Panc1 (cell line): ENCODE measurements at regions not wholly inside any gene's neighbourhood (a gene's known extent, or its start where the extent isn't known, plus 50 kb on each side); places are given as distances from the start of the nearest gene placed in this dataset.

Experiments
- CTCF ChIP-seq: fragments of 450-650 bp; IDR thresholded peaks from 2 replicates; pipeline ENCODE4 v1.5.1; 2017; ENCODE audit warnings: mild to moderate bottlenecking
- POLR2AphosphoS5 ChIP-seq: IDR thresholded peaks from 2 replicates; pipeline ENCODE4 v1.6.1; 2012; ENCODE audit warnings: mild to moderate bottlenecking, low read depth, low read length, moderate library complexity
- REST ChIP-seq, 2 experiments: IDR thresholded peaks; 2 replicates each; pipeline ENCODE4 v1.6.1; 2011 to 2012; ENCODE audit warnings: low read depth in 2 of 2, control low read depth in 1 of 2, low read length in 1 of 2, mild to moderate bottlenecking in 1 of 2, moderate library complexity in 1 of 2; ENCODE audit not compliant: insufficient read depth in 1 of 2
- SIN3A ChIP-seq: IDR thresholded peaks from 2 replicates; pipeline ENCODE4 v1.6.1; 2012; ENCODE audit warnings: low read depth, mild to moderate bottlenecking, low read length, moderate library complexity, borderline replicate concordance; ENCODE audit not compliant: insufficient read depth

GRCh38 chr1:30036666-30037065 lies 686.7 kb downstream of the MATN1 start:
- TF ChIP-seq REST (IDR thresholded peaks at IDR 0.05; ENCODE audit: insufficient read depth in 1 of 2, low read depth in 2 of 2, low read length in 1 of 2): no peak
- no peak for TF ChIP-seq CTCF
- TF ChIP-seq SIN3A: no peak
- TF ChIP-seq POLR2AphosphoS5: no peak
